ENCODE measurements at regions not wholly inside any gene's neighbourhood (a gene's known extent, or its start where the extent isn't known, plus 50 kb on each side); places are given as distances from the start of the nearest gene placed in this dataset.
"Not testable (repeated sequence)": the region's sequence is repeated elsewhere in the genome, so short reads cannot be mapped to it uniquely, and the experiment has no call there.

DNA sequence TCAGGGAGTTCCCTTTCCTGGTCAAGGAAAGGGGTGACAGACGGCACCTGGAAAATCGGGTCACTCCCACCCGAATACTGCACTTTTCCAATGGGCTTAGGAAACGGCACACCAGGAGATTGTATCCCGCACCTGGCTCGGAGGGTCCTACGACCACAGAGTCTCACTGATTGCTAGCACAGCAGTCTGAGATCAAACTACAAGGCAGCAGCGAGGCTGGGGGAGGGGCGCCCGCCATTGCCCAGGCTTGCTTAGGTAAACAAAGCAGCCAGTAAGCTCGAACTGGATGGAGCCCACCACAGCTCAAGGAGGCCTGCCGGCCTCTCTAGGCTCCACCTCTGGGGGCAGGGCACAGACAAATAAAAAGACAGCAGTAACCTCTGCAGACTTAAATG, 389.7 kb downstream of the SRGAP2C start:
- DNase-seq: not testable (repeated sequence)

DNA sequence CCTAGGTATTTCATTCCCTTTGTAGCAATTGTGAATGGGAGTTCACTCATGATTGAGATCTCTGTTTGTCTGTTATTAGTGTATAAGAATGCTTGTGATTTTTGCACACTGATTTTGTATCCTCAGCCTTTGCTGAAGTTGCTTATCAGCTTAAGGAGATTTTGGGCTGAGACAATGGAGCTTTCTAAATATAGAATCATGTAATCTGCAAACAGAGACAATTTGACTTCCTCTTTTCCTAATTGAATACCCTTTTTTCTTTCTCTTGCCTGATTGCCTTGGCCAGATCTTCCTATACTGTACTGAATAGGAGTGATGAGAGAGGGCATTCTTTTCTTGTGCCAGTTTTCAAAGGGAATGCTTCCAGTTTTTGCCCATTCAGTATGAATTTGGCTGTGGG, 398.1 kb downstream of the SRGAP2C start:
- DNase-seq: not testable (repeated sequence)

DNA sequence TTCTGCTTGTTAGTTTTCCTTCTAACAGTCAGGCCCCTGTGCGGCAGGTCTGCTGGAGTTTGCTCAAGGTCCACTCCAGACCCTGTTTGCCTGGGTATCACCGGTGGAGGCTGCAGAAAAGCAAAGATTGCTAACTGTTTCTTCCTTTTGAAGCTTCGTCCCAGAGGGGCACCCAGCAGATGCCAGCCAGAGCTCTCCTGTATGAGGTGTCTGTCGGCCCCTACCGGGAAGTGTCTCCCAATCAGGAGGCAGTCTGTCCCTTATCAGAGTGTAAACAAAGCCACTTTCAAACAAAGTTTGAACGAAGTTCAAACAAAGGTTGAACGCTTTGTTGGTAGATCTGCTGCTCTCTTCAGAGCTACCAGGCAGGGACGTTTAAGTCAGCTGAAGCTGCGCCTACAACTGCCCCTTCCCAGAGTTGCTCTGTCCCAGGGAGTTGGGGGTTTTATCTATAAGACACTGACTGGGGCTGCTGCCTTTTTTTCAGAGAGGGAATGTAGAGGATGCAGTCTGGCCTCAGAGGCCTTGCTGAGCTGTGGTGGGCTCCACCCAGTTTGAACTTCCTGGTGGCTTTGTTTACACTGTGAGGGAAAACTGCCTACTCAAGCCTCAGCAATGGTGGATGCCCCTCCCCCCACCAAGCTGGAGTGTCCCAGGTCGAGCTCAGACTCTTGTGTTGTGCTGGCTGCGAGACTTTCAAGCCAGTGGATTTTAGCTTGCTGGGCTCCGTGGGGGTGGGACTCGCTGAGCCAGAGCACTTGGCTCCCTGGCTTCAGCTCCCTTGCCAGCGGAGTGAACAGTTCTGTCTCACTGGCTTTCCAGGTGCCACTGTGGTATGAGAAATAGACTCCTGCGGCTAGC, 401.8 kb downstream of the SRGAP2C start:
- DNase-seq: no peak

DNA sequence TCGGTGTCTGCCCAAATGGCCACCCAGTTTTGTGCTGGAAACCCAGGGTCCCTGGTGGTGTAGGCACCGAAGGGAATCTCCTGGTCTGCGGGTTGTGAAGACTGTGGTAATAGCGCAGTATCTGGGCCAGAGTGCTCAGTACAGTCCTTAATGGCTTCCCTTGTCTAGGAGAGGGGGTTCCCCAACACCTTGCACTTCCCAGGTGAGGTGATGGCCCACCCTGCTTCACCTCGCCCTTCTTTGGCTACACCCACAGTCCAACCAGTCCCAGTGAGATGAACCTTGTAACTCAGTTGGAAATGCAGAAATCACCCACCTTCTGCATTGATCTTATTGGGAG, 402.4 kb downstream of the SRGAP2C start:
- no peak for DNase-seq

DNA sequence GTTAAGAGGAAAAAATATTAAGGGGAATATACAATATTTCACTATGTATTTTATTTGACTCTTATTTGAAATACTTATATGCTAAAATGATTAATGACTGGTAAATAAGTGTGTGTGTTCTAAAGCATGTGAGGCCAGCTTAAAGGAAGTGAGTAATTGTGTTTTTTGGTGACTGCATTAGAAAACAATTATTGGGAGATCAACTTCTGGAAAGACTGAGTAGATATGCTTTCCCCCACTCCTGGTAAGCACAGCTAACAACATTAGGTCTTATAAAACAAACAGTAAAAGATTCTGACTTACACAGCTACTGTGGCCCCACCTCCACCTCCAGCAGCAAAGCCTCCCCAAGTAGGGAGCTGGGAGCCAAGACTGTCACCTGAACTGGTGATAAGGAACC, 403.0 kb downstream of the SRGAP2C start:
- no peak for DNase-seq

DNA sequence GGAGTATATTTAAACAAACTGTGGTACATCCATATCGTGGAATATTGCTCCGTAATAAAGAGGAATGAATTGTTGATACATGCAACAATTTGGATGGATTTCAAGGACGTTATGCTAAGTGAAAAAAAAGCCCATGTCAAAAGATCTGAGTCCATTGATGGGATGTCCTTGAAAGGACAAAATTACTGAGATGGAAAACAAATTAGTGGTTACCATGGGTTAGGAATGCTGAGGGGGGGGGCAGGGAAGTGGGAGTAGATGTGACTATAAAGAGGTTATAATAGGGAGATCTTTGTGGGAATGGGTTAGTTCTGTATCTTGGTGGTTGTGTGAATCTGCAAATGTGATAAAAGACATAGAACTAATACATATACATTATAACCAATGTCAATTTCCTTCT, 409.3 kb downstream of the SRGAP2C start:
- DNase-seq: no peak

DNA sequence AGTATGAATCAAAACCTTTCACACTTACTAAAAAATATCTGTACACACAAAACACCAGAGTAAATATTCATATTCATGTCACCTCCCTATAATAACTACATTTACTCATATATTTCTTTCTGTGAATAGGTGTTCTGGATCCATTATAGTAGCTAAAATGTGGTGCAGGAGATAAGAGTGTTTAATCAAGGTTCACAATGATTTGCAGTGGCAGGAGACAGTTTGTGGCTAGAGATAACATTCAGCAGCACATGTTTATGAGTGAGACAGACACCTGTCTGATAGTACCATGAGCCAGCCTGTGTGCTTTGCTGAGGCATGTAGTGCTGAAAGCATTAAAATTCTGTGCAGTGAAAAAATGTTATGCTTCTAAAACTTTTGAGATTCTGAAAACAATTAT, 410.3 kb downstream of the SRGAP2C start:
- no peak for DNase-seq

DNA sequence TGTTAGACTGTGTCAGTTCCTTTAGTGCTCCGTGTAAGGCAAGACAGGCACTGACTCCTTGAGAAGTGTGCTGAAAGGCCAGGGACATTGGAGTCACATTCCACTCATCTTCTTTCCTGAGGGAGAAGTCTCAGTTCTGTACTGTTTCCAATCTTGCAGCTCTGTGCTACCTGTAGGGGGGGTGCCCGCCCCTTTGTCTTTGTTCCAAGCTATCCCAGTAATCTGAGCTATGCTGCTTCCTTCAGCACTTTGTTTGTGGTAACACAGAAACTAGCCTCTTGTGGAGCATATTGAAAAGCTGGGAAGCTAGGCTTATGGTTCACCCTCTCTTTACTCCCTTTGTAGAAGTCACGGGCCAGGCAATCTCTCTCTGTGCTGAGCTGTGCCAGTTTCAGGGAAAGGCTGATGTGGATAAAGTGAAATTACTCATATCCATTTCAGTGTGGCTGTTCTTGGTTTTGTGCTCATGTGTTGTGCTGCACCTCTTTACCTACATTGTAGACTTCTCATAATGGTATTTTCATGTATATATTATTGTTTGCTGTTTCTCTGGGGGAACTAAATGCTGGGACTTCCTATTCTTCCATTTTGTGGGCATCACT, 420.2 kb downstream of the SRGAP2C start:
- DNase-seq: not testable (repeated sequence)

DNA sequence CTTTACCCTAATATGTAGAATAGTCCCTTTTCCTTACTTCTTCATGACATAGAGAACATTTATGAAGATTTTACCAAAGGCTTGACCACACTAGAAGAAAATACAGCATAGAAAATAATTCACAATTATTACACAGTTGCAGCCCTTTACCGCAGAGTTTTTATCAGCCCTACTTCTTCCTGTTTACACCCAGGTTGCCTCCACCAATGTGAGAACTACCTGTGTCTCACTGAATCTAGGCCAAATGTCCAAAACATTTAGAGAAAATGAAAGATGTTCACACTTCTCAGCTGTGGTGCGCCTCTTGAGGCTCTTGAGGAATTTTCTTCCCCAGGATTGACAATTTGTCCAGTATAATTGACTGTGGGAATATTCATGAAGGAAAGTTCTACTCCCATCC, 422.7 kb downstream of the SRGAP2C start:
- not testable (repeated sequence) for DNase-seq

Measured in NCI-H1417 treated with DMSO at 0.1 percent for 48 hours (cell line).